Activated CD4-positive, CD25-positive, alpha-beta regulatory T cell treated with anti-CD3 and anti-CD28 coated beads, Interleukin-2, amount 50 U/mL, for 24 hours (primary cell): ENCODE measurements at regions not wholly inside any gene's neighbourhood (a gene's known extent, or its start where the extent isn't known, plus 50 kb on each side); places are given as distances from the start of the nearest gene placed in this dataset.

Source experiments
- ATAC-seq, 2 donors: fragments of 150-1000 bp; cut with Tn5 transposase; one replicate each; pipeline ENCODE4 v1.10.0; 2021; ENCODE audit warnings: mild to moderate bottlenecking in 1 of 2, moderate library complexity in 1 of 2

- no peak for ATAC-seq
Observed at GRCh38 chr5:61689153-61689846, 357.2 kb downstream of the ZSWIM6 start.

- ATAC-seq, result no peak
Observed at GRCh38 chr5:61697809-61698558, 365.9 kb downstream of the ZSWIM6 start.

- ATAC-seq, result no peak
Observed at GRCh38 chr5:61701877-61702602, 370.0 kb downstream of the ZSWIM6 start.

GRCh38 chr5:61702784-61703183, 370.7 kb downstream of the ZSWIM6 start:
- ATAC-seq, result no peak

GRCh38 chr5:61704289-61704688, 372.2 kb downstream of the ZSWIM6 start:
- ATAC-seq, result no peak

- ATAC-seq, result no peak
Observed at GRCh38 chr5:61706751-61707150, 374.7 kb downstream of the ZSWIM6 start.

GRCh38 chr5:61719124-61719523, 387.1 kb downstream of the ZSWIM6 start:
- ATAC-seq, result no peak

GRCh38 chr5:61720829-61721228, 388.8 kb downstream of the ZSWIM6 start:
- no peak for ATAC-seq

GRCh38 chr5:61724102-61724501, 392.0 kb downstream of the ZSWIM6 start:
- no peak for ATAC-seq

GRCh38 chr5:61728287-61728686, 396.2 kb downstream of the ZSWIM6 start:
- ATAC-seq, result no peak

GRCh38 chr5:61730866-61731265, 398.8 kb downstream of the ZSWIM6 start:
- no peak for ATAC-seq

- no peak for ATAC-seq
Observed at GRCh38 chr5:61731267-61731945, 399.3 kb downstream of the ZSWIM6 start.

GRCh38 chr5:61731946-61732314, 399.9 kb downstream of the ZSWIM6 start:
- no peak for ATAC-seq

- no peak for ATAC-seq
Observed at GRCh38 chr5:61732369-61732768, 400.3 kb downstream of the ZSWIM6 start.

- ATAC-seq, result no peak
Observed at GRCh38 chr5:61732796-61733195, 400.7 kb downstream of the ZSWIM6 start.

GRCh38 chr5:61734001-61734400, 401.9 kb downstream of the ZSWIM6 start:
- no peak for ATAC-seq

GRCh38 chr5:61734966-61735365, 402.9 kb downstream of the ZSWIM6 start:
- ATAC-seq, result no peak

GRCh38 chr5:61735531-61735930, 403.5 kb downstream of the ZSWIM6 start:
- no peak for ATAC-seq

GRCh38 chr5:61735995-61736394, 403.9 kb downstream of the ZSWIM6 start:
- ATAC-seq, result no peak

- no peak for ATAC-seq
Observed at GRCh38 chr5:61737301-61737963, 405.4 kb downstream of the ZSWIM6 start.

GRCh38 chr5:61737964-61738340, 405.9 kb downstream of the ZSWIM6 start:
- no peak for ATAC-seq

- ATAC-seq, result no peak
Observed at GRCh38 chr5:61738446-61738845, 406.4 kb downstream of the ZSWIM6 start.
